Activated CD4-positive, alpha-beta memory T cell treated with anti-CD3 and anti-CD28 coated beads, Interleukin-2, amount 10 ng/mL, durations not matched to agents 7 days and 5 days (primary cell): ENCODE measurements at regions not wholly inside any gene's neighbourhood (a gene's known extent, or its start where the extent isn't known, plus 50 kb on each side); places are given as distances from the start of the nearest gene placed in this dataset.

Experiments used
- CTCF ChIA-PET: fragments of 350-600 bp; sonication (Branson Sonifier 250); formaldehyde crosslinking; loops from one replicate; lab custom pipeline; 2021; ENCODE audit warnings: antibody characterized with exemption, inconsistent platforms; lab: Charles Lee
- POLR2A ChIA-PET: fragments of 350-600 bp; sonication (Branson Sonifier 250); formaldehyde crosslinking; loops from one replicate; lab custom pipeline; 2021; ENCODE audit warnings: antibody characterized with exemption; lab: Charles Lee
- DNase-seq: peaks from one replicate; pipeline ENCODE4 v3.0.0-alpha.2; 2020
- H3K27ac Mint-ChIP-seq: one replicate; pipeline ENCODE4 v1.8.0; 2021; ENCODE audit warnings: mild to moderate bottlenecking, mixed read lengths
- H3K27me3 Mint-ChIP-seq: one replicate; pipeline ENCODE4 v1.8.0; 2021; ENCODE audit warnings: mixed read lengths
- H3K36me3 Mint-ChIP-seq: one replicate; pipeline ENCODE4 v1.8.0; 2021; ENCODE audit warnings: low read depth, mixed read lengths
- H3K4me1 Mint-ChIP-seq: one replicate; pipeline ENCODE4 v1.8.0; 2021; ENCODE audit warnings: mixed read lengths
- H3K4me3 Mint-ChIP-seq: one replicate; pipeline ENCODE4 v1.8.0; 2021; ENCODE audit warnings: mild to moderate bottlenecking, mixed read lengths
- H3K9me3 Mint-ChIP-seq: one replicate; pipeline ENCODE4 v1.8.0; 2021; ENCODE audit warnings: mixed read lengths

GRCh38 chr5:123786411-123786810 is 274.4 kb downstream of the CSNK1G3 start:
- H3K9me3 Mint-ChIP-seq, result no peaks in the 10 kb centered on the region
- no peaks in the 10 kb centered on the region for H3K36me3 Mint-ChIP-seq
- no peaks in the 10 kb centered on the region for H3K27me3 Mint-ChIP-seq
- no peaks in the 10 kb centered on the region for H3K4me1 Mint-ChIP-seq
- no peak overlapping the region for H3K27ac Mint-ChIP-seq
- no peak for DNase-seq
- H3K4me3 Mint-ChIP-seq, result no peak overlapping the region
- POLR2A ChIA-PET, result no interaction called here
- CTCF ChIA-PET, result no interaction called here

GRCh38 chr5:123785162-123786071 is 273.4 kb downstream of the CSNK1G3 start:
- ChIA-PET POLR2A (no interaction called here), CTCF (no interaction called here)
- Mint-ChIP-seq H3K27me3 (no peaks in the 10 kb centered on the region), H3K4me3 (no peak overlapping the region), H3K9me3 (no peaks in the 10 kb centered on the region), H3K27ac (no peak overlapping the region), H3K4me1 (no peaks in the 10 kb centered on the region), H3K36me3 (no peaks in the 10 kb centered on the region)
- DNase-seq, result no peak

- no peaks in the 10 kb centered on the region for H3K36me3 Mint-ChIP-seq
- H3K27me3 Mint-ChIP-seq, result no peaks in the 10 kb centered on the region
- H3K9me3 Mint-ChIP-seq, result no peaks in the 10 kb centered on the region
- CTCF ChIA-PET, result no interaction called here
- no peaks in the 10 kb centered on the region for H3K4me1 Mint-ChIP-seq
- no peak overlapping the region for H3K4me3 Mint-ChIP-seq
- H3K27ac Mint-ChIP-seq, result no peak overlapping the region
- POLR2A ChIA-PET, result no interaction called here
- no peak for DNase-seq
These were observed 271.4 kb downstream of the CSNK1G3 start for GRCh38 chr5:123783421-123783820.

GRCh38 chr5:123778641-123779040 is 266.7 kb downstream of the CSNK1G3 start:
- POLR2A ChIA-PET, result no interaction called here
- Mint-ChIP-seq H3K4me3 (no peak overlapping the region), H3K4me1 (no peaks in the 10 kb centered on the region), H3K27ac (no peak overlapping the region), H3K9me3 (no peaks in the 10 kb centered on the region), H3K36me3 (no peaks in the 10 kb centered on the region), H3K27me3 (no peaks in the 10 kb centered on the region)
- CTCF ChIA-PET, result no interaction called here
- no peak for DNase-seq

GRCh38 chr5:123776761-123777160 is 264.8 kb downstream of the CSNK1G3 start:
- Mint-ChIP-seq H3K27ac (no peak overlapping the region), H3K9me3 (no peaks in the 10 kb centered on the region), H3K36me3 (no peaks in the 10 kb centered on the region), H3K27me3 (no peaks in the 10 kb centered on the region), H3K4me1 (no peaks in the 10 kb centered on the region), H3K4me3 (no peak overlapping the region)
- ChIA-PET POLR2A (no interaction called here), CTCF (no interaction called here)
- DNase-seq, result no peak

- Mint-ChIP-seq H3K4me3 (no peak overlapping the region), H3K9me3 (peaks cover 2% of the 10 kb centered on the region)
- CTCF ChIA-PET, result no interaction called here
These were observed 259.7 kb downstream of the CSNK1G3 start for GRCh38 chr5:123771715-123772114.

GRCh38 chr5:123763201-123763600 is 251.2 kb downstream of the CSNK1G3 start:
- Mint-ChIP-seq H3K4me3 (no peak overlapping the region), H3K27me3 (no peaks in the 10 kb centered on the region), H3K27ac (no peak overlapping the region), H3K4me1 (no peaks in the 10 kb centered on the region), H3K36me3 (no peaks in the 10 kb centered on the region), H3K9me3 (peaks cover 3% of the 10 kb centered on the region)
- DNase-seq, result no peak
- ChIA-PET CTCF (no interaction called here), POLR2A (no interaction called here)

More at GRCh38 chr5:123771715-123772114, 259.7 kb downstream of the CSNK1G3 start:
- Mint-ChIP-seq H3K27me3 (no peaks in the 10 kb centered on the region), H3K27ac (no peak overlapping the region), H3K4me1 (no peaks in the 10 kb centered on the region), H3K36me3 (no peaks in the 10 kb centered on the region)
- no peak for DNase-seq
- POLR2A ChIA-PET, result no interaction called here

- Mint-ChIP-seq H3K27ac (no peak overlapping the region), H3K27me3 (no peaks in the 10 kb centered on the region), H3K4me3 (no peak overlapping the region), H3K4me1 (no peaks in the 10 kb centered on the region), H3K36me3 (no peaks in the 10 kb centered on the region), H3K9me3 (no peaks in the 10 kb centered on the region)
- no peak for DNase-seq
- POLR2A ChIA-PET, result no interaction called here
- CTCF ChIA-PET, result no interaction called here
These were observed 244.8 kb downstream of the CSNK1G3 start for GRCh38 chr5:123756816-123757215.

GRCh38 chr5:123756318-123756665 is 244.3 kb downstream of the CSNK1G3 start:
- DNase-seq, result no peak
- ChIA-PET CTCF (no interaction called here), POLR2A (no interaction called here)
- no peak overlapping the region for H3K27ac Mint-ChIP-seq
- no peaks in the 10 kb centered on the region for H3K36me3 Mint-ChIP-seq
- no peaks in the 10 kb centered on the region for H3K27me3 Mint-ChIP-seq
- H3K9me3 Mint-ChIP-seq, result no peaks in the 10 kb centered on the region
- no peaks in the 10 kb centered on the region for H3K4me1 Mint-ChIP-seq
- no peak overlapping the region for H3K4me3 Mint-ChIP-seq

- H3K27me3 Mint-ChIP-seq, result no peaks in the 10 kb centered on the region
- no peak overlapping the region for H3K4me3 Mint-ChIP-seq
- H3K27ac Mint-ChIP-seq, result no peak overlapping the region
- ChIA-PET POLR2A (no interaction called here), CTCF (no interaction called here)
- H3K36me3 Mint-ChIP-seq, result no peaks in the 10 kb centered on the region
- H3K9me3 Mint-ChIP-seq, result no peaks in the 10 kb centered on the region
- no peak for DNase-seq
- H3K4me1 Mint-ChIP-seq, result no peaks in the 10 kb centered on the region
These were observed 243.8 kb downstream of the CSNK1G3 start for GRCh38 chr5:123755653-123756317.

GRCh38 chr5:123754908-123755307 is 242.9 kb downstream of the CSNK1G3 start:
- no peaks in the 10 kb centered on the region for H3K36me3 Mint-ChIP-seq
- H3K4me1 Mint-ChIP-seq, result no peaks in the 10 kb centered on the region
- CTCF ChIA-PET, result no interaction called here
- H3K4me3 Mint-ChIP-seq, result no peak overlapping the region
- no peak for DNase-seq
- no peaks in the 10 kb centered on the region for H3K9me3 Mint-ChIP-seq
- H3K27me3 Mint-ChIP-seq, result no peaks in the 10 kb centered on the region
- POLR2A ChIA-PET, result no interaction called here
- H3K27ac Mint-ChIP-seq, result no peak overlapping the region

GRCh38 chr5:123753937-123754891 is 242.2 kb downstream of the CSNK1G3 start:
- no peaks in the 10 kb centered on the region for H3K36me3 Mint-ChIP-seq
- no peak overlapping the region for H3K4me3 Mint-ChIP-seq
- no peak for DNase-seq
- CTCF ChIA-PET, result no interaction called here
- no peak overlapping the region for H3K27ac Mint-ChIP-seq
- H3K4me1 Mint-ChIP-seq, result no peaks in the 10 kb centered on the region
- H3K9me3 Mint-ChIP-seq, result no peaks in the 10 kb centered on the region
- no peaks in the 10 kb centered on the region for H3K27me3 Mint-ChIP-seq
- POLR2A ChIA-PET, result no interaction called here
